ENCODE measurements at regions not wholly inside any gene's neighbourhood (a gene's known extent, or its start where the extent isn't known, plus 50 kb on each side); places are given as distances from the start of the nearest gene placed in this dataset.

GRCh38 chr11:70806461-70807194, 408.3 kb downstream of the CTTN start:
- intact Hi-C loops (cut with micrococcal nuclease; ENCODE audit: unreplicated experiment) = no loop called here
- no TSS peak for BruUV-seq (replicated peaks)
- no peaks in the 10 kb centered on the region for H3K4me1 Mint-ChIP-seq (ENCODE audit: low read depth, unreplicated experiment)
- peaks cover 4% of the 10 kb centered on the region for H3K9me3 Mint-ChIP-seq (ENCODE audit: low read depth, unreplicated experiment)
- H3K4me3 Mint-ChIP-seq (ENCODE audit: low read depth, unreplicated experiment) = no peak overlapping the region
- CTCF ChIA-PET = no interaction called here
- DNase-seq = no peak
- H3K27ac Mint-ChIP-seq (ENCODE audit: unreplicated experiment) = no peak overlapping the region
- H3K27me3 Mint-ChIP-seq (ENCODE audit: unreplicated experiment) = no peaks in the 10 kb centered on the region
- no peak for TF ChIP-seq CTCF (IDR thresholded peaks at IDR 0.05; ENCODE audit: unreplicated experiment)
- peaks cover 39% of the 10 kb centered on the region for H3K36me3 Mint-ChIP-seq (ENCODE audit: insufficient read depth, unreplicated experiment)

GRCh38 chr11:70807195-70807543, 408.8 kb downstream of the CTTN start:
- no peak overlapping the region for H3K27ac Mint-ChIP-seq (ENCODE audit: unreplicated experiment)
- no TSS peak for BruUV-seq (replicated peaks)
- H3K36me3 Mint-ChIP-seq (ENCODE audit: insufficient read depth, unreplicated experiment) = peaks cover 36% of the 10 kb centered on the region
- no peak overlapping the region for H3K4me3 Mint-ChIP-seq (ENCODE audit: low read depth, unreplicated experiment)
- CTCF ChIA-PET = no interaction called here
- intact Hi-C loops (cut with micrococcal nuclease; ENCODE audit: unreplicated experiment) = no loop called here
- TF ChIP-seq CTCF (IDR thresholded peaks at IDR 0.05; ENCODE audit: unreplicated experiment) = no peak
- H3K4me1 Mint-ChIP-seq (ENCODE audit: low read depth, unreplicated experiment) = no peaks in the 10 kb centered on the region
- H3K27me3 Mint-ChIP-seq (ENCODE audit: unreplicated experiment) = no peaks in the 10 kb centered on the region
- no peak for DNase-seq
- H3K9me3 Mint-ChIP-seq (ENCODE audit: low read depth, unreplicated experiment) = peaks cover 4% of the 10 kb centered on the region

GRCh38 chr11:70808686-70809375, 410.5 kb downstream of the CTTN start:
- BruUV-seq (replicated peaks) = no TSS peak
- Mint-ChIP-seq H3K9me3 (ENCODE audit: low read depth, unreplicated experiment) (no peaks in the 10 kb centered on the region), H3K36me3 (ENCODE audit: insufficient read depth, unreplicated experiment) (peaks cover 30% of the 10 kb centered on the region), H3K27me3 (ENCODE audit: unreplicated experiment) (no peaks in the 10 kb centered on the region), H3K27ac (ENCODE audit: unreplicated experiment) (no peak overlapping the region), H3K4me3 (ENCODE audit: low read depth, unreplicated experiment) (no peak overlapping the region), H3K4me1 (ENCODE audit: low read depth, unreplicated experiment) (no peaks in the 10 kb centered on the region)
- no peak for DNase-seq
- intact Hi-C loops (cut with micrococcal nuclease; ENCODE audit: unreplicated experiment) = no loop called here
- no peak for TF ChIP-seq CTCF (IDR thresholded peaks at IDR 0.05; ENCODE audit: unreplicated experiment)
- CTCF ChIA-PET = no interaction called here

- CTCF ChIA-PET = no interaction called here
- no peak for TF ChIP-seq CTCF (IDR thresholded peaks at IDR 0.05; ENCODE audit: unreplicated experiment)
- Mint-ChIP-seq H3K4me3 (ENCODE audit: low read depth, unreplicated experiment) (no peak overlapping the region), H3K36me3 (ENCODE audit: insufficient read depth, unreplicated experiment) (peaks cover 37% of the 10 kb centered on the region), H3K4me1 (ENCODE audit: low read depth, unreplicated experiment) (no peaks in the 10 kb centered on the region), H3K27ac (ENCODE audit: unreplicated experiment) (no peak overlapping the region), H3K27me3 (ENCODE audit: unreplicated experiment) (no peaks in the 10 kb centered on the region), H3K9me3 (ENCODE audit: low read depth, unreplicated experiment) (no peaks in the 10 kb centered on the region)
- no TSS peak for BruUV-seq (replicated peaks)
- no peak for DNase-seq
- intact Hi-C loops (cut with micrococcal nuclease; ENCODE audit: unreplicated experiment) = no loop called here
These were observed 411.8 kb downstream of the CTTN start for GRCh38 chr11:70810133-70810532.

Measured in Calu3 (cell line).